VCaP (cell line): ENCODE measurements at regions not wholly inside any gene's neighbourhood (a gene's known extent, or its start where the extent isn't known, plus 50 kb on each side); places are given as distances from the start of the nearest gene placed in this dataset.
"Not testable (repeated sequence)": the region's sequence is repeated elsewhere in the genome, so short reads cannot be mapped to it uniquely, and the experiment has no call there.

Experiments used
- H3K27ac ChIP-seq: fragments of 450-650 bp; 2 replicates; pipeline ENCODE4 v1.5.1; 2017
- CTCF ChIP-seq: fragments of 450-650 bp; conservative IDR thresholded peaks from 2 replicates; pipeline ENCODE4 v1.5.1; 2017; ENCODE audit warnings: mild to moderate bottlenecking, moderate library complexity

- not testable (repeated sequence) for H3K27ac ChIP-seq
These were observed 401.2 kb downstream of the POTEH start for GRCh38 chr22:16090991-16091390.

DNA sequence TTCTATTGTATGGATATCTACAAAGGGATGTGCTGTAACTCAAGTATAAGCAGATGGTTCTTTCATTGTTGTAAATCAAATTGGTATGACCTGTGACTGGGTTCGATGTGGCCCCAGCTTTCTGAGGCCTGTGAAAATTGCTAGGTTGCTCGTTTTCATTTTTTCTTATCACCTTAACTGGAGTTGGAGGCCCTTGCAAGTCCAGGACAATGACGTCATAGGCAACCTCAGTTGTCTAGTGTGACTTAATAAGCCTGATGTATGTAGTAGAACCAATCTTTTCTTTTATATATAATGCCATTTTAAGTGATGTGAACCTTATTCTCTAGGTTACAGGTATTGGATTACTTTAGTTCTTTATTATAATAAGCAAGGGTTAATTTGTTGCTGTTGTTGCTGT, 415.3 kb downstream of the POTEH start:
- not testable (repeated sequence) for H3K27ac ChIP-seq

GRCh38 chr22:16131456-16131855, 441.6 kb downstream of the POTEH start:
- H3K27ac ChIP-seq = not testable (repeated sequence)

DNA sequence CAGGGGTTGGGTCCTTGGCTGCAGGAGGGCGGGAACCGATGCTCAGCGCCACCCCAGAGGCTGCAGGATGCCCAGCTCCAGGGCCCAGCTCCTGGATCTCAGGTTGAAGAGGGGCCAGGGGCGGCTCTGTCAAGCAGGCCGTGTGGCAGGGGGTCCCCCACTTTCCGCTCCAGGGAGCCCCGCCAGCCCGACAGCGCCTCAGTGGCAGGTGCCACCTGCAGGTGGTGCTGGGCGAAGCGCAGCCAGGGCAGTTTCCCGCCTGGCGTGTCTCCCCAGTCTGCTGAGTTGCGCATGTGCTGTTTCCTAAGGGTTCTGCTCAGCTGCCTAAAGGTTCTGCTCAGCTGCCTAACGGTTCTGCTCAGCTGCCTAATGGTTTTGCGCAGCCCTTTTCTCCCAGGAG, 442.1 kb downstream of the POTEH start:
- no peak for TF ChIP-seq CTCF
- no peak overlapping the region for H3K27ac ChIP-seq

DNA sequence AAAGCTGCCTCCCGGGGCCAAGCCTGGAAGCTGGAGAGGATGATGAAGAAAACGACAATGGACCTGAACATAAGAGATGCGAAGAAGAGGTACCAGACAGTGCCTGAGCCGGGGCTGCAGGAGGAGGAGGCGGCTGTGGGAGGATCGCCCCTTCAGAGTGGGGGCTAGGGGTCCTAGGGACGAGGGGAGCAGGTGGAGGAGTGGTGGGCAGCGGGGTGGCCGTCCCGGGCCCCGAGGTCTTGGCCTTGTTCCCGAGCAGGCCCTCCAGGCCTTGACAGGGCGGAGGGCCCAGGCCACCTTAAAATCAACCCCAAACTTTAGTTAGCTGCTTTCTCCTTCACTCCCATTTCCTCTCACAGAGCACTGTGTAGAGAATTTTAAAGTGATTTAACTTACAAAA, 442.8 kb downstream of the POTEH start:
- not testable (repeated sequence) for H3K27ac ChIP-seq

DNA sequence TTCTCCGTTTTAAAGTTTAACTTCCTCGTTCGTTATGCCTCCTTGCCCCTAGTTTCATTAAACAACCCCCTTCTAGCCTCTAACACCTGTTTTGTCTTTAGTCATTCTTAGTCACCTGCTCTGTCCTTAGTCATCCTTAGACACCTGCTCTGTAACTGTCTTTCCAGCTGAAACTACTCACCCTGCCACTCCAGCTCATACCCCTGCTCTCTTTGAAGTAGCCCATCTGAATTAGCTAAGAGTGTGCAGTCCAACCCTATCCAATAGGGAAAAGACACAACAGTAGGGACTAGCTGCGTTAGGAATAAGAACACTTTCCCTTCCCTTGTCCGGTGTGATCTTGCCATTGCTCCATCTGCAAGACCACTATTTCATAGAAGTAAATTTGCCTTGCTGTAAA, 446.5 kb downstream of the CCT8L2 start:
- not testable (repeated sequence) for H3K27ac ChIP-seq

DNA sequence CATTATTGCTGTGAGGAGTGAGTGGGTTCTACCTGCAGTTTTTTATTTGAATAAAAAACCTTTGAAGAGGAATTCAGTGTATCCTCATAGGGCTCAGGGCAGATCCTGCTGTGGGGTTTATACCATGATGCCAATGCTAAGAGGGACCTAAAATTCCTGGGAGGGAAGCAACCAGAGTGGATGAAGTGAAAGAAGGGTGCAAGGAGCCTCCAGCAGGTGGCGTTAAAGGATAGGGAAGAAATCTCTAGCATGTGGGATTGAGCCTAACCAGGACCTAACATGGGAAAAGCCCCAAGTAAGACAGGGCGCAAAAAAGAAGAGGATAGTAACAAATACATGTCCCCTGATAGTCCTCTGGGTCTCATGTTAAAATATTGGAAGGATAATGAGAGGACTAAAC, 445.7 kb downstream of the CCT8L2 start:
- not testable (repeated sequence) for H3K27ac ChIP-seq
- TF ChIP-seq CTCF = peak; percentile 54

DNA sequence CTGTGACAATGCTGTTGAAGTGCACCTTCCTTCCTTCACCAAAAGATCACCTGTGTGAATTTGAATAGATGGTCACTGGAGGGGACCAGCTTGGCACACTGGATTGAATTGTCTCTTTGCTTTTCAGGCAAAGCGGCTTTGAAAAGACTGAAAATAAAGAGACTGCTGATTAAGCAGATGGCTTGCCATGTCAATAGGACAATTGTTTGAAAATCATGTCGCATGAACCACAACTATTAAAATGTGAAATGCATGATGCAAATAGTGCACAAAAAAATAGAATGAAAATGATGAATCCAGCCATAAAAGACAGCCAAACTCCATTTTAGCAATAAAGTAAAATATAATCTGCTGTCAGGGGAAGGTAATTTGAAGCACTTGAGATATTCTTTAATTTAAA, 415.3 kb downstream of the CCT8L2 start:
- H3K27ac ChIP-seq = not testable (repeated sequence)

DNA sequence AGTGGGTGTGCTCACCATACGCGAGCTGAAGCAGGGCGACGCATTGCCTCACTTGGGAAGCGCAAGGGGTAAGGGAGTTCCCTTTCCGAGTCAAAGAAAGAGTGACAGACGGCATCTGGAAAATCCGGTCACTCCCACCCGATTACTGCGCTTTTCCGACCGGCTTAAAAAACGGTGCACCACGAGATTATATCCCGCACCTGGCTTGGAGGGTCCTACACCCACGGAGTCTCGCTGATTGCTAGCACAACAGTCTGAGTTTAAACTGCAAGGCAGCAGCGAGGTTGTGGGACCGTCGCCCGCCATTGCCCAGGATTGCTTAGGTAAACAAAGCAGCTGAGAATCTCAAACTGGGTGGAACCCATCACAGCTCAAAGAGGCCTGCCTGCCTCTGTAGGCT, 408.7 kb downstream of the CCT8L2 start:
- not testable (repeated sequence) for H3K27ac ChIP-seq
